IPS-15b (cell line): ENCODE measurements at regions not wholly inside any gene's neighbourhood (a gene's known extent, or its start where the extent isn't known, plus 50 kb on each side); places are given as distances from the start of the nearest gene placed in this dataset.

Experiments used
- H3K27me3 ChIP-seq: one replicate; pipeline ENCODE4 v1.6.1; 2013; ENCODE audit warnings: low read length; ENCODE audit not compliant: control insufficient read depth, insufficient read depth
- H3K36me3 ChIP-seq: one replicate; pipeline ENCODE4 v1.6.1; 2013; ENCODE audit warnings: low read length; ENCODE audit not compliant: control insufficient read depth, insufficient read depth
- H3K4me1 ChIP-seq: one replicate; pipeline ENCODE4 v1.6.1; 2013; ENCODE audit warnings: mild to moderate bottlenecking, low read length; ENCODE audit not compliant: control insufficient read depth, insufficient read depth
- H3K4me3 ChIP-seq: one replicate; pipeline ENCODE4 v1.5.1; 2013; ENCODE audit warnings: low read depth, low read length
- H3K9ac ChIP-seq: one replicate; pipeline ENCODE4 v1.6.1; 2013; ENCODE audit warnings: low read depth, mild to moderate bottlenecking, low read length
- H3K9me3 ChIP-seq: one replicate; pipeline ENCODE4 v1.6.1; 2013; ENCODE audit warnings: mild to moderate bottlenecking, low read length; ENCODE audit not compliant: control insufficient read depth, insufficient read depth

- Histone ChIP-seq H3K4me3 (no peak overlapping the region), H3K27me3 (no peaks in the 10 kb centered on the region), H3K9me3 (no peaks in the 10 kb centered on the region), H3K36me3 (no peaks in the 10 kb centered on the region), H3K4me1 (peaks cover 15% of the 10 kb centered on the region), H3K9ac (no peak overlapping the region)
Observed at GRCh38 chr5:166992874-166993722, 1298.3 kb upstream of the WWC1 start.

- H3K36me3 ChIP-seq, result no peaks in the 10 kb centered on the region
Observed at GRCh38 chr5:166994226-166994625, 1297.2 kb upstream of the WWC1 start.

GRCh38 chr5:167001246-167001645 is 1290.2 kb upstream of the WWC1 start:
- Histone ChIP-seq H3K9ac (no peak overlapping the region), H3K4me3 (no peak overlapping the region), H3K4me1 (peaks cover 2% of the 10 kb centered on the region), H3K9me3 (no peaks in the 10 kb centered on the region), H3K27me3 (no peaks in the 10 kb centered on the region), H3K36me3 (no peaks in the 10 kb centered on the region)

More at GRCh38 chr5:166994226-166994625, 1297.2 kb upstream of the WWC1 start:
- no peak overlapping the region for H3K9ac ChIP-seq
- H3K27me3 ChIP-seq, result no peaks in the 10 kb centered on the region
- no peak overlapping the region for H3K4me3 ChIP-seq
- no peaks in the 10 kb centered on the region for H3K9me3 ChIP-seq
- H3K4me1 ChIP-seq, result peaks cover 15% of the 10 kb centered on the region

GRCh38 chr5:167008705-167009104 is 1282.7 kb upstream of the WWC1 start:
- H3K36me3 ChIP-seq, result no peaks in the 10 kb centered on the region
- no peak overlapping the region for H3K4me3 ChIP-seq
- H3K9me3 ChIP-seq, result no peaks in the 10 kb centered on the region
- H3K9ac ChIP-seq, result no peak overlapping the region
- H3K4me1 ChIP-seq, result no peaks in the 10 kb centered on the region
- H3K27me3 ChIP-seq, result no peaks in the 10 kb centered on the region

- Histone ChIP-seq H3K9me3 (no peaks in the 10 kb centered on the region), H3K9ac (no peak overlapping the region), H3K27me3 (no peaks in the 10 kb centered on the region), H3K36me3 (no peaks in the 10 kb centered on the region), H3K4me1 (no peaks in the 10 kb centered on the region), H3K4me3 (no peak overlapping the region)
Observed at GRCh38 chr5:167011196-167011595, 1280.2 kb upstream of the WWC1 start.

- no peaks in the 10 kb centered on the region for H3K27me3 ChIP-seq
- no peak overlapping the region for H3K9ac ChIP-seq
- no peak overlapping the region for H3K4me3 ChIP-seq
- H3K4me1 ChIP-seq, result no peaks in the 10 kb centered on the region
- H3K9me3 ChIP-seq, result no peaks in the 10 kb centered on the region
- H3K36me3 ChIP-seq, result no peaks in the 10 kb centered on the region
Observed at GRCh38 chr5:167012123-167013034, 1279.1 kb upstream of the WWC1 start.

GRCh38 chr5:167014401-167015056 is 1276.9 kb upstream of the WWC1 start:
- Histone ChIP-seq H3K27me3 (no peaks in the 10 kb centered on the region), H3K4me3 (no peak overlapping the region), H3K9ac (no peak overlapping the region), H3K36me3 (no peaks in the 10 kb centered on the region), H3K4me1 (no peaks in the 10 kb centered on the region), H3K9me3 (no peaks in the 10 kb centered on the region)

GRCh38 chr5:167020418-167020817 is 1271.0 kb upstream of the WWC1 start:
- H3K4me1 ChIP-seq, result no peaks in the 10 kb centered on the region
- no peaks in the 10 kb centered on the region for H3K36me3 ChIP-seq
- H3K27me3 ChIP-seq, result no peaks in the 10 kb centered on the region
- H3K9me3 ChIP-seq, result no peaks in the 10 kb centered on the region
- H3K4me3 ChIP-seq, result no peak overlapping the region
- no peak overlapping the region for H3K9ac ChIP-seq

- H3K9ac ChIP-seq, result no peak overlapping the region
- H3K4me1 ChIP-seq, result no peaks in the 10 kb centered on the region
- no peaks in the 10 kb centered on the region for H3K36me3 ChIP-seq
- no peaks in the 10 kb centered on the region for H3K27me3 ChIP-seq
- no peak overlapping the region for H3K4me3 ChIP-seq
- no peaks in the 10 kb centered on the region for H3K9me3 ChIP-seq
Observed at GRCh38 chr5:167029488-167029887, 1262.0 kb upstream of the WWC1 start.

- H3K36me3 ChIP-seq, result no peaks in the 10 kb centered on the region
Observed at GRCh38 chr5:167030500-167031120, 1260.8 kb upstream of the WWC1 start.

GRCh38 chr5:167036585-167036984 is 1254.9 kb upstream of the WWC1 start:
- Histone ChIP-seq H3K27me3 (no peaks in the 10 kb centered on the region), H3K36me3 (no peaks in the 10 kb centered on the region), H3K9me3 (no peaks in the 10 kb centered on the region), H3K4me3 (no peak overlapping the region), H3K9ac (no peak overlapping the region), H3K4me1 (no peaks in the 10 kb centered on the region)

More at GRCh38 chr5:167030500-167031120, 1260.8 kb upstream of the WWC1 start:
- Histone ChIP-seq H3K9me3 (no peaks in the 10 kb centered on the region), H3K4me3 (peak overlapping the region; percentile 28), H3K4me1 (no peaks in the 10 kb centered on the region), H3K27me3 (no peaks in the 10 kb centered on the region), H3K9ac (no peak overlapping the region)
